NOMO-1 (cell line): ENCODE measurements at regions not wholly inside any gene's neighbourhood (a gene's known extent, or its start where the extent isn't known, plus 50 kb on each side); places are given as distances from the start of the nearest gene placed in this dataset.
"Not testable (repeated sequence)": the region's sequence is repeated elsewhere in the genome, so short reads cannot be mapped to it uniquely, and the experiment has no call there.

Experiments
- DNase-seq, 2 experiments: peaks; one replicate each; lab custom pipeline; 2025; ENCODE audit not compliant: unreplicated experiment in 2 of 2; lab: John Stamatoyannopoulos, UW

- DNase-seq: no peak
These were observed 419.2 kb downstream of the NR4A2 start for GRCh38 chr2:155913356-155913755.

- no peak for DNase-seq
These were observed 424.0 kb downstream of the NR4A2 start for GRCh38 chr2:155908567-155908966.

GRCh38 chr2:155907211-155907610 is 425.3 kb downstream of the NR4A2 start:
- no peak for DNase-seq

- no peak for DNase-seq
These were observed 426.9 kb downstream of the NR4A2 start for GRCh38 chr2:155905657-155906056.

- no peak for DNase-seq
These were observed 427.8 kb downstream of the NR4A2 start for GRCh38 chr2:155904720-155905119.

GRCh38 chr2:155902635-155903034 is 429.9 kb downstream of the NR4A2 start:
- DNase-seq: no peak

GRCh38 chr2:155895016-155895415 is 437.5 kb downstream of the NR4A2 start:
- DNase-seq: no peak

- not testable (repeated sequence) for DNase-seq
These were observed 452.1 kb downstream of the NR4A2 start for GRCh38 chr2:155880382-155880781.

- not testable (repeated sequence) for DNase-seq
These were observed 452.6 kb downstream of the NR4A2 start for GRCh38 chr2:155879900-155880299.

GRCh38 chr2:155872396-155872795 is 460.1 kb downstream of the NR4A2 start:
- DNase-seq: no peak

- no peak for DNase-seq
These were observed 460.6 kb downstream of the NR4A2 start for GRCh38 chr2:155871940-155872339.

GRCh38 chr2:155867564-155867963 is 465.0 kb downstream of the NR4A2 start:
- no peak for DNase-seq

- DNase-seq: no peak
These were observed 466.0 kb downstream of the NR4A2 start for GRCh38 chr2:155866477-155866876.

GRCh38 chr2:155852156-155852555 is 480.4 kb downstream of the NR4A2 start:
- no peak for DNase-seq

GRCh38 chr2:155846259-155846658 is 486.3 kb downstream of the NR4A2 start:
- DNase-seq: no peak

- no peak for DNase-seq
These were observed 488.1 kb downstream of the NR4A2 start for GRCh38 chr2:155844461-155844860.

GRCh38 chr2:155842103-155842502 is 490.4 kb downstream of the NR4A2 start:
- peak in 1 of 2 experiments; percentile 6 for DNase-seq

GRCh38 chr2:155841442-155841841 is 491.1 kb downstream of the NR4A2 start:
- no peak for DNase-seq

- no peak for DNase-seq
These were observed 491.9 kb downstream of the NR4A2 start for GRCh38 chr2:155840661-155841060.

- DNase-seq: no peak
These were observed 492.5 kb downstream of the NR4A2 start for GRCh38 chr2:155839991-155840390.

- no peak for DNase-seq
These were observed 493.1 kb downstream of the NR4A2 start for GRCh38 chr2:155839436-155839835.

- no peak for DNase-seq
These were observed 496.1 kb downstream of the NR4A2 start for GRCh38 chr2:155836439-155836838.

- no peak for DNase-seq
These were observed 501.5 kb downstream of the NR4A2 start for GRCh38 chr2:155830817-155831579.
